ENCODE measurements at regions not wholly inside any gene's neighbourhood (a gene's known extent, or its start where the extent isn't known, plus 50 kb on each side); places are given as distances from the start of the nearest gene placed in this dataset.

- POLR2A ChIA-PET, result no interaction called here
- intact Hi-C loops (cut with micrococcal nuclease), result no loop called here
- no peak overlapping the region for H3K9ac ChIP-seq (replicated peaks; ENCODE audit: extremely low read depth, insufficient read depth, low read length)
- no peak for DNase-seq (ENCODE audit: low read depth, low spot score)
- no peak overlapping the region for H3K4me2 ChIP-seq (ENCODE audit: insufficient read depth, low read length)
- no peak overlapping the region for H2AFZ ChIP-seq (ENCODE audit: low read depth, low read length)
- no peaks in the 10 kb centered on the region for H3K79me2 ChIP-seq (ENCODE audit: control insufficient read depth, insufficient read depth, low read length)
- H4K20me1 ChIP-seq (replicated peaks; ENCODE audit: control insufficient read depth, extremely low read depth, insufficient read depth, low read length), result no peaks in the 10 kb centered on the region
- FAIRE-seq, result no peak
- no peaks in the 10 kb centered on the region for H3K36me3 ChIP-seq (ENCODE audit: control insufficient read depth in 2 of 2, extremely low read depth in 1 of 2, insufficient read depth in 2 of 2, low read length in 2 of 2)
- dilution Hi-C loops (cut with MboI; ENCODE audit: extremely low pct_ligation_motif_present, low sequenced_read_pairs), result no loop called here
- no peaks in the 10 kb centered on the region for H3K4me1 ChIP-seq (ENCODE audit: control insufficient read depth, extremely low read depth, insufficient read depth, low read length)
- no peaks in the 10 kb centered on the region for H3K27me3 ChIP-seq (ENCODE audit: control insufficient read depth in 2 of 2, insufficient read depth in 2 of 2, low read length in 2 of 2)
- CTCF ChIA-PET, result no interaction called here
- no peak overlapping the region for H3K4me3 ChIP-seq (replicated peaks in 1 of 3; ENCODE audit: insufficient read depth in 1 of 3, low read depth in 1 of 3, low read length in 3 of 3)
- TF ChIP-seq MAX (IDR thresholded peaks at IDR 0.05; ENCODE audit: insufficient read depth, insufficient read length) (no peak), JUN (IDR thresholded peaks at IDR 0.05; ENCODE audit: borderline replicate concordance, insufficient read depth, insufficient read length, low read depth) (no peak), CTCF (IDR thresholded peaks at IDR 0.05; ENCODE audit: extremely low read depth in 1 of 2, insufficient read depth in 1 of 2, low read depth in 1 of 2, low read length in 2 of 2) (no peak), POLR2AphosphoS5 (IDR thresholded peaks at IDR 0.05; ENCODE audit: insufficient read depth, low read depth, low read length) (no peak), GATA2 (IDR thresholded peaks at IDR 0.05; ENCODE audit: insufficient read depth, insufficient read length, low read depth, low read length) (no peak), EZH2 (IDR thresholded peaks at IDR 0.05; ENCODE audit: borderline replicate concordance, low read depth, low read length, severe bottlenecking) (no peak), FOS (IDR thresholded peaks at IDR 0.05; ENCODE audit: borderline replicate concordance, insufficient read depth, low read length) (no peak), MYC (IDR thresholded peaks at IDR 0.05; ENCODE audit: low read depth, low read length) (no peak), POLR2A (IDR thresholded peaks at IDR 0.05; ENCODE audit: low read depth, low read length) (no peak)
- no peaks in the 10 kb centered on the region for H3K9me1 ChIP-seq (replicated peaks; ENCODE audit: control insufficient read depth, extremely low read depth, insufficient read depth, low read length)
- no TSS peak for BruUV-seq (replicated peaks)
- no peak overlapping the region for H3K27ac ChIP-seq (ENCODE audit: insufficient read depth, low read depth, low read length)
- H3K9me3 ChIP-seq (replicated peaks; ENCODE audit: control insufficient read depth, insufficient read depth, low read length), result no peaks in the 10 kb centered on the region
Measured at GRCh38 chr9:7858166-7858565, 58.6 kb upstream of the DMAC1 start.

Measured in endothelial cell of umbilical vein (primary cell).